H1 (cell line): ENCODE measurements at regions not wholly inside any gene's neighbourhood (a gene's known extent, or its start where the extent isn't known, plus 50 kb on each side); places are given as distances from the start of the nearest gene placed in this dataset.

Experiments
- CHD7 ChIP-seq: fragments of 300-600 bp; sonication (generic); IDR thresholded peaks from 2 replicates; pipeline ENCODE4 v1.7.1; 2012; ENCODE audit warnings: low read length, moderate library complexity, mild to moderate bottlenecking, inconsistent platforms; ENCODE audit not compliant: insufficient replicate concordance
- FOSL1 ChIP-seq: IDR thresholded peaks from 2 replicates; pipeline ENCODE4 v1.6.1; 2011; ENCODE audit warnings: mild to moderate bottlenecking, low read depth, low read length, moderate library complexity; ENCODE audit not compliant: insufficient read depth
- HDAC6 ChIP-seq: IDR thresholded peaks from one replicate; pipeline ENCODE4 v1.7.1; 2012; ENCODE audit warnings: low read depth, mild to moderate bottlenecking, inconsistent platforms, low read length, moderate library complexity
- JUND ChIP-seq: IDR thresholded peaks from 2 replicates; pipeline ENCODE4 v1.6.1; 2011; ENCODE audit warnings: mild to moderate bottlenecking, improper control_type of control experiment, low read length
- NRF1 ChIP-seq: IDR thresholded peaks from 2 replicates; pipeline ENCODE4 v1.6.1; 2011; ENCODE audit warnings: mild to moderate bottlenecking, low read depth, low read length, improper control_type of control experiment
- RBBP5 ChIP-seq: IDR thresholded peaks from 2 replicates; pipeline ENCODE4 v1.7.1; 2012; ENCODE audit warnings: low read depth, mild to moderate bottlenecking, inconsistent platforms, low read length, moderate library complexity, borderline replicate concordance
- RXRA ChIP-seq: IDR thresholded peaks from 2 replicates; pipeline ENCODE4 v1.6.1; 2011; ENCODE audit warnings: low read depth, mild to moderate bottlenecking, low read length, moderate library complexity; ENCODE audit not compliant: insufficient read depth
- SIN3A ChIP-seq, 2 experiments: IDR thresholded peaks in 1 of 2; conservative IDR thresholded peaks in 1 of 2; 2 replicates each; pipeline ENCODE4 v1.6.1; 2011 to 2012; ENCODE audit warnings: low read length in 2 of 2, improper control_type of control experiment in 1 of 2, low read depth in 1 of 2, mild to moderate bottlenecking in 1 of 2
- SIRT6 ChIP-seq: IDR thresholded peaks from one replicate; pipeline ENCODE4 v1.7.1; 2012; ENCODE audit warnings: low read length, inconsistent platforms
- SP1 ChIP-seq: IDR thresholded peaks from 2 replicates; pipeline ENCODE4 v1.6.1; 2011; ENCODE audit warnings: low read depth, low read length
- SP2 ChIP-seq: IDR thresholded peaks from 2 replicates; pipeline ENCODE4 v1.6.1; 2012; ENCODE audit warnings: mild to moderate bottlenecking, low read length, inconsistent platforms
- TCF12 ChIP-seq: IDR thresholded peaks from 2 replicates; pipeline ENCODE4 v1.6.1; 2011; ENCODE audit warnings: low read depth, mild to moderate bottlenecking, low read length

DNA sequence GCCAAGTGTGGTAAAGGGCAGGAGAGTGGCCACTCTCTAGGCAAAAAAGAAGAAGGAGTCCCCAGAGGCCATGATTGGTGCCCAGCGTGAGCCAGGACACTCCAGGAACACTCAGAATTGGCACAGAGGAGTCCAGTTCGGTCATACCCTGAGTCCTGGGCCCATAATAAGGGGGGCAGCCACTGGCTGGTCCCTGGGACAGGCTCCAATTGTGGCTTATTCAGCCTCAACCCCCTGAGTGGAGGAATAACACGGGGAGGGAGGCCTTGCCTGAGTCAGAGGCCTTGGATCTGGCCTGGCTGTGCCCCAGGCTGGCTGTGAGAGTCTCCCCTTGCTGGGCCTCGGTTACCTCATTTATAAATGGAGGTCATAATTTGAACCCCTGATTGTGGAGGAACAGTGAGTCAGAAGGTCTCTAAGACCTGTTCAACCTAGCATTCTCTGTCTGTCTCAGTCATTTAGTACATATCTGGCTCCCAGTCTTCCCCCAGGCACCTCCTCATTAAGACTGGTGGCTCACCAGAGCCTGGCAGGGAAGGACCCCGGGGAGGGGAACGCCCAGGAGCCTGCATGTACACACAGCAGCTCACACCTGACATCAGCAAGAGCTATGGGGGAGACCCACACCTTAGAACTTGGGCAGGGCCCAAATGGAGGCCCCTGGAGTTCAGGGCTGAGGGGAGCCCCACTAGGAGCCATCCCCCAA lies 95.9 kb upstream of the ATP2B2 start (continued):
- TF ChIP-seq CHD7 (no peak), SP1 (no peak), RXRA (no peak), HDAC6 (no peak), TCF12 (no peak), SIN3A (conservative IDR thresholded peaks at IDR 0.05 in 1 of 2, IDR thresholded peaks at IDR 0.05 in 1 of 2; ENCODE audit: low read depth in 1 of 2, low read length in 2 of 2) (no peak), JUND (no peak), SIRT6 (no peak), FOSL1 (no peak), RBBP5 (no peak), SP2 (no peak), NRF1 (no peak)
